MCF 10A (cell line): ENCODE measurements at regions not wholly inside any gene's neighbourhood (a gene's known extent, or its start where the extent isn't known, plus 50 kb on each side); places are given as distances from the start of the nearest gene placed in this dataset.

Source experiments
- BruUV-seq: library from RNA; stranded (reverse); fragments of 400-500 nt; replicated peaks from 2 replicates; lab custom pipeline; 2021; lab: Mats Ljungman, UMichigan
- CTCF ChIA-PET: fragments of 300-600 bp; sonication (Branson Sonifier 250); formaldehyde crosslinking; extraction: SDS; loops from one replicate; lab custom pipeline; 2021; ENCODE audit warnings: antibody characterized with exemption, inconsistent platforms; lab: Yijun Ruan, JAX
- POLR2A ChIA-PET: fragments of 300-600, 350-650 bp; sonication (Branson Sonifier 250); formaldehyde crosslinking; extraction: SDS; loops from one replicate; lab custom pipeline; 2020; ENCODE audit warnings: antibody characterized with exemption, inconsistent platforms; lab: Yijun Ruan, JAX
- DNase-seq: peaks from one replicate; pipeline ENCODE4 v3.0.0-alpha.2; 2018; ENCODE audit not compliant: unreplicated experiment
- H3K27ac Mint-ChIP-seq: one replicate; pipeline ENCODE4 v1.8.0; 2022; ENCODE audit warnings: mild to moderate bottlenecking, low read depth, mixed read lengths; ENCODE audit not compliant: unreplicated experiment
- H3K27me3 Mint-ChIP-seq: one replicate; pipeline ENCODE4 v1.8.0; 2022; ENCODE audit warnings: mixed read lengths; ENCODE audit not compliant: insufficient read depth, unreplicated experiment
- H3K36me3 Mint-ChIP-seq: one replicate; pipeline ENCODE4 v1.8.0; 2022; ENCODE audit warnings: mild to moderate bottlenecking, moderate library complexity, mixed read lengths; ENCODE audit not compliant: insufficient read depth, unreplicated experiment
- H3K4me1 Mint-ChIP-seq: one replicate; pipeline ENCODE4 v1.8.0; 2022; ENCODE audit warnings: mixed read lengths; ENCODE audit not compliant: insufficient read depth, unreplicated experiment
- H3K4me3 Mint-ChIP-seq: one replicate; pipeline ENCODE4 v1.8.0; 2022; ENCODE audit warnings: mild to moderate bottlenecking, moderate library complexity, mixed read lengths; ENCODE audit not compliant: unreplicated experiment
- H3K9me3 Mint-ChIP-seq: one replicate; pipeline ENCODE4 v1.8.0; 2022; ENCODE audit warnings: mixed read lengths; ENCODE audit not compliant: unreplicated experiment
- intact Hi-C: fragments of 100-400 bp; cut with micrococcal nuclease; formaldehyde crosslinking; loops from 2 replicates; pipeline ENCODE4 v1.14.1; 2022
- TF ChIP-seq, protein P1 (sequence below): fragments of 200-600 bp; IDR thresholded peaks from one replicate; pipeline ENCODE4 v1.8.0; 2022; ENCODE audit warnings: antibody characterized with exemption, mild to moderate bottlenecking; ENCODE audit not compliant: unreplicated experiment

DNA sequence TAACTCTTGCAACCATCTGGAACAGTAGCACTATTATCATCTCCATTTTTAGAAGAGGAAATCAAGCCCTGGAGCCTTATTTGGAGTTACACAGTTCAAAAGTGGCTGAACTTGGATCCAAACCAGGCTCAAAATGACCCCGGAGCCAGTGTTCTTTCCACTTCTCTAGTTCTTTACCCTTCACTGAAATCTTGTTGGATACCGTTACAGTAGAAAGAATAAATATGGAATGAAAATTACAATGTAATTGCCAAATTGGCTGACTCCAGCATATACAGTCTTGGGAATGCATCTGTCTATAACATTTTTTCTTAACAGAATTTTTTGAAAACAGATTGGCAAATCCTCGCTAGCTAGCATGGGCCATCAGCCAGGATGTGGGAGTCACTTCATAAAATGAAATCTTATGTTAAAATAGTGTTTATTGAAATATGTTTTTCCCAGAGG, 261.4 kb downstream of the CTH start:
- ChIA-PET POLR2A (no interaction called here), CTCF (interaction anchor here (2.4 kb wide), 1 partner anchor 14 kb away, joined by 8 read pairs; no protein-coding TSS in a partner anchor)
- H3K4me3 Mint-ChIP-seq: no peak overlapping the region
- no TSS peak for BruUV-seq
- DNase-seq: no peak
- intact Hi-C loops: no loop called here
- H3K27ac Mint-ChIP-seq: no peak overlapping the region
- no peaks in the 10 kb centered on the region for H3K4me1 Mint-ChIP-seq
- no peaks in the 10 kb centered on the region for H3K9me3 Mint-ChIP-seq
- no peaks in the 10 kb centered on the region for H3K36me3 Mint-ChIP-seq
- TF ChIP-seq, protein P1, sequence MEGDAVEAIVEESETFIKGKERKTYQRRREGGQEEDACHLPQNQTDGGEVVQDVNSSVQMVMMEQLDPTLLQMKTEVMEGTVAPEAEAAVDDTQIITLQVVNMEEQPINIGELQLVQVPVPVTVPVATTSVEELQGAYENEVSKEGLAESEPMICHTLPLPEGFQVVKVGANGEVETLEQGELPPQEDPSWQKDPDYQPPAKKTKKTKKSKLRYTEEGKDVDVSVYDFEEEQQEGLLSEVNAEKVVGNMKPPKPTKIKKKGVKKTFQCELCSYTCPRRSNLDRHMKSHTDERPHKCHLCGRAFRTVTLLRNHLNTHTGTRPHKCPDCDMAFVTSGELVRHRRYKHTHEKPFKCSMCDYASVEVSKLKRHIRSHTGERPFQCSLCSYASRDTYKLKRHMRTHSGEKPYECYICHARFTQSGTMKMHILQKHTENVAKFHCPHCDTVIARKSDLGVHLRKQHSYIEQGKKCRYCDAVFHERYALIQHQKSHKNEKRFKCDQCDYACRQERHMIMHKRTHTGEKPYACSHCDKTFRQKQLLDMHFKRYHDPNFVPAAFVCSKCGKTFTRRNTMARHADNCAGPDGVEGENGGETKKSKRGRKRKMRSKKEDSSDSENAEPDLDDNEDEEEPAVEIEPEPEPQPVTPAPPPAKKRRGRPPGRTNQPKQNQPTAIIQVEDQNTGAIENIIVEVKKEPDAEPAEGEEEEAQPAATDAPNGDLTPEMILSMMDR: no peak
- H3K27me3 Mint-ChIP-seq: peaks cover 44% of the 10 kb centered on the region

GRCh38 chr1:70674941-70675685, 264.0 kb downstream of the CTH start:
- Mint-ChIP-seq H3K27ac (no peak overlapping the region), H3K4me3 (no peak overlapping the region), H3K4me1 (no peaks in the 10 kb centered on the region), H3K9me3 (no peaks in the 10 kb centered on the region), H3K36me3 (no peaks in the 10 kb centered on the region), H3K27me3 (peaks cover 70% of the 10 kb centered on the region)
- POLR2A ChIA-PET: interaction anchor here (0.7 kb wide), 1 partner anchor 12 kb away, joined by 3 read pairs; no protein-coding TSS in a partner anchor
- BruUV-seq: no TSS peak
- DNase-seq: no peak
- intact Hi-C loops: no loop called here
- CTCF ChIA-PET: interaction anchor here (0.6 to 2.4 kb wide), 4 partner anchors 11 to 284 kb away, joined by 3 to 8 read pairs (median 4); no protein-coding TSS in a partner anchor
- TF ChIP-seq, protein P1: no peak

DNA sequence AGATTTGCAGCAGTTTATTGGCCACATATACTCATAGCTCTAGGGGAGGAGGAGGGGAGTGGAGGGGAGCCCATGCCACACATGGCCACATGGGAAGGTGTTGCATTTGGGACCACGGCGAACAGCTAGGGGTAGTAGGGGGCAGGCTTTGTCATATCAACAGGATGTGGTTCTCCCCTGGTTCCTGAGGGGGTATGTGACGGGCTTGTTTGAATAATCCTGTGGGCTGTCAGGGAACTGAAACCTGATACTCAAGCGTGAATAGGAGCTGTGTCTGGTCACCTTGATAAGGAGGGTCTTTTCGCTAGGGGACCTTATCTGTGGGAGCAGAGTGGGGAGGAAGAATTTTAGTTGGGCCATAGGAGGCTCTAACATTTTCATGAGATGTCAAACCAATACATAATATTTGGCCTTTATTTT, 264.7 kb downstream of the CTH start:
- no TSS peak for BruUV-seq
- Mint-ChIP-seq H3K4me3 (no peak overlapping the region), H3K4me1 (no peaks in the 10 kb centered on the region), H3K36me3 (no peaks in the 10 kb centered on the region), H3K27me3 (peaks cover 75% of the 10 kb centered on the region), H3K27ac (no peak overlapping the region), H3K9me3 (no peaks in the 10 kb centered on the region)
- DNase-seq: no peak
- ChIA-PET POLR2A (no interaction called here), CTCF (interaction anchor here (0.9 to 1.2 kb wide), 2 partner anchors 10 to 24 kb away, joined by 5 to 6 read pairs; no protein-coding TSS in a partner anchor)
- intact Hi-C loops: no loop called here
- TF ChIP-seq, protein P1: no peak
